Adrenal gland (tissue), 9 donors: ENCODE measurements at regions not wholly inside any gene's neighbourhood (a gene's known extent, or its start where the extent isn't known, plus 50 kb on each side); places are given as distances from the start of the nearest gene placed in this dataset.

ENCODE experiments used
- DNase-seq, 7 donors: peaks; one replicate each; pipeline ENCODE4 v3.0.0-alpha.2; 2019 to 2020
- H3K27ac ChIP-seq, 5 donors: fragments of 200-600 bp; sonication (generic) in 4 of 5; 1 replicate in 3 of 5; 2 replicates in 2 of 5; pipeline versions ENCODE4 v1.5.1 to v1.8.0; 2016 to 2020; ENCODE audit warnings: mild to moderate bottlenecking in 1 of 5
- H3K27me3 ChIP-seq: fragments of 200-600 bp; 2 replicates; pipeline ENCODE4 v1.8.0; 2021
- H3K36me3 ChIP-seq, 2 donors: fragments of 200-600 bp; replicated peaks in 1 of 2; 1 replicate in 1 of 2; 2 replicates in 1 of 2; pipeline versions ENCODE4 v1.5.1 to v1.8.0; 2018 to 2022
- H3K4me1 ChIP-seq, 2 donors: fragments of 200-600 bp; replicated peaks in 1 of 2; 1 replicate in 1 of 2; 2 replicates in 1 of 2; pipeline versions ENCODE4 v1.5.1 to v1.8.0; 2018 to 2021
- H3K4me3 ChIP-seq, 4 donors: fragments of 200-600 bp; sonication (generic) in 3 of 4; one replicate each; pipeline ENCODE4 v1.5.1; 2016 to 2018
- H3K9me3 ChIP-seq, 3 donors: fragments of 200-600 bp; sonication (generic) in 1 of 3; replicated peaks in 1 of 3; 1 replicate in 2 of 3; 2 replicates in 1 of 3; pipeline versions ENCODE4 v1.5.1 to v1.8.0; 2016 to 2021
- CTCF ChIP-seq, 6 experiments: fragments of 450-650 bp in 4 of 6; fragments of 200-600 bp in 2 of 6; sonication (generic) in 1 of 6; IDR thresholded peaks; 1 replicate in 5 of 6; 2 replicates in 1 of 6; pipeline versions ENCODE4 v1.5.1 to v1.8.0; 2016 to 2021; ENCODE audit warnings: antibody characterized with exemption in 6 of 6, mild to moderate bottlenecking in 2 of 6, moderate library complexity in 1 of 6
- POLR2A ChIP-seq, 2 donors: fragments of 450-650 bp; IDR thresholded peaks; one replicate each; pipeline ENCODE4 v1.6.1; 2017; ENCODE audit warnings: antibody characterized with exemption in 2 of 2, mild to moderate bottlenecking in 2 of 2, moderate library complexity in 1 of 2
- WGBS, 4 donors: extraction: QIAGEN DNeasy Blood & Tissue Kit in 2 of 4; methylation state at CpG; one replicate each; pipeline versions ENCODE4 v1.1.5 to v1.1.7; 2013 to 2017; 5-methylcytosine and 5-hydroxymethylcytosine counted together
- intact Hi-C, 2 donors: fragments of 100-400 bp; cut with DNase I; formaldehyde crosslinking; loops; one replicate each; pipeline versions ENCODE4 v1.14.1 to v1.15.0; 2022 to 2023
- donor health status: healthy with polysubstance abuse.
- donor health status: Bipolar disorder and iron deficiency.
- donor health status: DM: yes; HTN: yes; CAD: no.
- donor health status: DM: no; HTN: no; CAD: no.
- donor health status: DM: no; HTN: no; CAD: no.

DNA sequence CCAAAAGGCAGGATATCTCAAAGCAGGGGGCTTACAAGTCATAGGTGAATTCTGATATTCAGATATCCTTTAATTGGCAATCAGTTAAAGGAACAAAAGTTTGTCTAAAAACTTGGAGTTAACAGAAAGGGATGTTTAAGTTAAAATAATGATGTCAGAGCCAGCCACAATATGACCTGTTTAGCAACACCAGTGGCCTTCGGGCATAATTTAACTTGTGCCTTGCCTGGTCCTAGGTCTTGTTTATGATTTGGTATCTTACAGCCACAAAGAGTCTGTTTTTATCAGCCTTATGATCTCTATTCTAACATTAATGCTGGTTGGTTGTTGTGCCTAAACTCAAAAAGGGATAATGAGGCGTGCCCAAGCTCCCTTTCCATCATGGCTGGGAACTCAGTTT lies 252.9 kb downstream of the RNF152 start:
- 81 to 91% (median 83%) methylated on average over 2 of the region's 2 CpGs for WGBS, 4 donors
- Histone ChIP-seq H3K4me3 (no peak overlapping the region), H3K36me3 (no peaks in the 10 kb centered on the region), H3K27me3 (no peaks in the 10 kb centered on the region), H3K9me3 (no peaks in the 10 kb centered on the region), H3K4me1 (peaks cover 0 to 8% of the 10 kb centered on the region in 2 donors), H3K27ac (no peak overlapping the region)
- TF ChIP-seq POLR2A (IDR thresholded peaks at IDR 0.05) (no peak), CTCF (IDR thresholded peaks at IDR 0.05) (no peak)
- intact Hi-C loops: loop anchor here (2.0 to 10.0 kb wide), 4 partner anchors 65 to 492 kb away; no protein-coding TSS in a partner anchor
- DNase-seq: no peak

DNA sequence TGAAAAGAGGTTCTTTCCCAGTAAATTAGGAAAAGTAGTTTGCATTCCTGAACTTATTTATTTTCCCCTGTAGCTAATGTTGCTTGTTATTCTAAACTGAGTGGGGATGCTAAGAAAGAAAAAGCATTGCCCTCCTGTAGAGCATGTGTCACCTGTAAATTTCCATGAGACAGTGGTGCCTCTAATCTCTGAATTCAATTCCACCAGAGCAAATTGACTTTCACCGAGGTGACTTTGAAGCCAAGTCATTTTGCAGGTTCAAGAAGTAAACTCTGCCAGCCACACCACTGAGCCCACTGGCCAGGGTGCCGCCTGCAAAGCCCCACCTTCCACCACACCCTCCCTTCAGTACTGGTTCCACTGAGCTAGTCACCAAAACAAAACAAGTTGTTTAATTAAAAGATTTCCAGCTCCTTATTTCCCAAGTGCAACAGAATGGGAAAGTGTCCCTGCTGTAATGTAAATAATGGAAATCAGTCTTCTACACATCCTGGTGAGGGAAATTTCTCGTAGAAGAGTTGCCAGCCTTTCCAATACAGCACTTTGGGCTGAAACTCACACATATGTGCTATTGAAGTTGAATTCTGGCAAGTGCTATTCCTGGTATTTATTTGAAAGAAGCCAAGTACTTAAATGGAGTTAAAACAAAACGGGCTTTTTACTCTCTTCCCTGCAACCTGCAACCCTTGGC lies 254.8 kb downstream of the RNF152 start:
- Histone ChIP-seq H3K4me1 (peaks cover 0 to 8% of the 10 kb centered on the region in 2 donors), H3K9me3 (no peaks in the 10 kb centered on the region), H3K36me3 (no peaks in the 10 kb centered on the region), H3K27ac (no peak overlapping the region), H3K27me3 (no peaks in the 10 kb centered on the region), H3K4me3 (no peak overlapping the region)
- no peak for TF ChIP-seq CTCF (IDR thresholded peaks at IDR 0.05)
- TF ChIP-seq POLR2A (IDR thresholded peaks at IDR 0.05): no peak
- intact Hi-C loops: loop anchor here (2.0 to 10.0 kb wide), 5 partner anchors 63 to 494 kb away; partner anchors contain the start of gene RNF152 (in 1 of the 2)
- DNase-seq: no peak
- 69 to 85% (median 84%) methylated on average over 3 to 4 of the region's 4 CpGs for WGBS, 4 donors

DNA sequence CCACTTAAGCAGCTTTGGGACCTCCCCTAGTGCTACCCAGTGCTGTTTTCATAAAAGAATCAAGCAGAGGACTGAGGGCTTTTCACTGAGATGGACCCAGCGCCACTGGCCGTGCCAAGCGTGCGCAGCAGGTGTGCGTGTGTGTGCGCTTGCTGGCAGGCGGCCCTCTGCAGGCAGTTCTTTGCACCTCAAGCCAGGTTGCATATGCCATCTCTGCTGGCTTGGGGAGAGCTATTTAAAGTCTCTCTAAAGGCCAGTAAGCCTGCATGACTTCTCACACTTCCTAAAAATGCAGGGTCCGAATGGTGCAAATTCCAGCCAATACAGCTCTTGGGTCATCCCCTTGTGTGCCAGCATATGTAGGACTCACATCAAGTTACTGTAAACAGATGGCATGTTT lies 255.5 kb downstream of the RNF152 start:
- no peaks in the 10 kb centered on the region for H3K36me3 ChIP-seq
- WGBS, 4 donors: 89 to 97% (median 94%) methylated on average over 8 of the region's 8 CpGs
- intact Hi-C loops: loop anchor here (2.0 to 10.0 kb wide), 4 partner anchors 63 to 495 kb away; partner anchors contain the start of gene RNF152 (in 1 of the 2)
- H3K27ac ChIP-seq: no peak overlapping the region
- H3K9me3 ChIP-seq: no peaks in the 10 kb centered on the region
- H3K4me3 ChIP-seq: no peak overlapping the region
- peaks cover 0 to 8% of the 10 kb centered on the region in 2 donors for H3K4me1 ChIP-seq
- DNase-seq: no peak
- no peaks in the 10 kb centered on the region for H3K27me3 ChIP-seq
- TF ChIP-seq POLR2A (IDR thresholded peaks at IDR 0.05) (no peak), CTCF (IDR thresholded peaks at IDR 0.05) (no peak)

DNA sequence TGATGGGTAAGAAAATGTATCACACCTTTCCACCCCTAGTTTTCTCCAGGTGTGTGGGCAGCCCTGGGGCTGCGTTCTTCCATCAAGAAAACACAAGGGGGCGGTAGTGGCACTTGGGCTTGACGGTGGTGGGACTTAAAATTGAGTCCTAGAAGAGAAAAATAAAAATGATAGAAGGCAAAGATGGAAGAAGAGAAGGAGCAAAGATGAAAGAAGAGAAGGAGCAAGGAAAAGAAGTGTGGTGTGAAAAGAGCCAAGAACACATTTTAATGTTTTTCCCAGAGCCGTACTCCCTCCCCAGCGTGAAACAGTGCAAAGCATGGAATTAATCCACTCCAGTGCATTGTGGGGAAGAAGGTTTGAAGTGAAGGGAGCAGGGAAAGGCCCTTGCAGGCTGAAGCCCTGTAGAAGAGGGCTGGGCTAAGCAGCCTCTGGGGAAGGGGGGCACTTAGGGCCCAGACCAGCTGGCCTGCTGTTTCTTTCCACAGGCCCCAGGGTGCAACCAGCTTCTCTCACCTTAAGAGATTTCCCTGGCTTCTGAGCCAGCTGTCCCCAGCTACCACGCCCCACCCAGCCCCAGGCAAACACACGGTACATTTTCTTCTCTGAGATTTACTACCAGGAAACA lies 256.8 kb downstream of the RNF152 start:
- Histone ChIP-seq H3K27me3 (no peaks in the 10 kb centered on the region), H3K4me3 (no peak overlapping the region), H3K27ac (peak overlapping the region in 2 of 5 donors; percentile 30 to 35), H3K36me3 (no peaks in the 10 kb centered on the region), H3K4me1 (peaks cover 0 to 8% of the 10 kb centered on the region in 2 donors), H3K9me3 (no peaks in the 10 kb centered on the region)
- peak; percentile 41 to 78 (median 61) for DNase-seq
- 18 to 23% (median 21%) methylated on average over 7 of the region's 7 CpGs for whole genome bisulfite sequencing, 4 donors
- intact Hi-C loops: loop anchor here (2.0 to 10.0 kb wide), 4 partner anchors 61 to 496 kb away; partner anchors contain the start of gene RNF152 (in 1 of the 2)
- TF ChIP-seq CTCF (IDR thresholded peaks at IDR 0.05): peak; percentile 43 to 90 (median 87)
- no peak for TF ChIP-seq POLR2A (IDR thresholded peaks at IDR 0.05)
